ENCODE measurements at regions not wholly inside any gene's neighbourhood (a gene's known extent, or its start where the extent isn't known, plus 50 kb on each side); places are given as distances from the start of the nearest gene placed in this dataset.

- no peaks in the 10 kb centered on the region for H3F3A ChIP-seq (ENCODE audit: insufficient read depth, low read length)
- H3K4me3 ChIP-seq (ENCODE audit: low read length) = no peak overlapping the region
- no peaks in the 10 kb centered on the region for H3K79me2 ChIP-seq (ENCODE audit: low read length)
- H3K36me3 ChIP-seq (replicated peaks; ENCODE audit: insufficient read depth, low read length) = no peaks in the 10 kb centered on the region
- H2AFZ ChIP-seq (ENCODE audit: low read length) = no peak overlapping the region
- no peaks in the 10 kb centered on the region for H3K9me2 ChIP-seq (replicated peaks; ENCODE audit: insufficient read depth, low read length)
- no peak for DNase-seq
- H3K27me3 ChIP-seq (replicated peaks; ENCODE audit: insufficient read depth, low read length) = no peaks in the 10 kb centered on the region
- no peak overlapping the region for H3K9ac ChIP-seq (ENCODE audit: low read length)
- H3K27ac ChIP-seq (ENCODE audit: low read length) = no peak overlapping the region
- no peaks in the 10 kb centered on the region for H3K4me1 ChIP-seq (ENCODE audit: low read length)
- no peaks in the 10 kb centered on the region for H4K20me1 ChIP-seq (ENCODE audit: insufficient read depth, low read length)
- H3K4me2 ChIP-seq (ENCODE audit: low read depth, low read length) = no peak overlapping the region
- TF ChIP-seq EZH2phosphoT487 (IDR thresholded peaks at IDR 0.05; ENCODE audit: low read length) (no peak), CTCF (IDR thresholded peaks at IDR 0.05; ENCODE audit: low read length) (no peak), EZH2 (optimal IDR thresholded peaks at IDR 0.05; ENCODE audit: low read depth, low read length) (no peak)
- H3K9me3 ChIP-seq (replicated peaks; ENCODE audit: insufficient read depth, low read length) = no peaks in the 10 kb centered on the region
These were observed 555.9 kb upstream of the HS6ST1 start for GRCh38 chr2:128874608-128875007.

GRCh38 chr2:128876986-128877983 lies 558.6 kb upstream of the HS6ST1 start:
- Histone ChIP-seq H3K9me2 (replicated peaks; ENCODE audit: insufficient read depth, low read length) (no peaks in the 10 kb centered on the region), H3K9ac (ENCODE audit: low read length) (no peak overlapping the region), H3K36me3 (replicated peaks; ENCODE audit: insufficient read depth, low read length) (no peaks in the 10 kb centered on the region), H4K20me1 (ENCODE audit: insufficient read depth, low read length) (no peaks in the 10 kb centered on the region), H3F3A (ENCODE audit: insufficient read depth, low read length) (no peaks in the 10 kb centered on the region), H3K4me1 (ENCODE audit: low read length) (no peaks in the 10 kb centered on the region), H3K27me3 (replicated peaks; ENCODE audit: insufficient read depth, low read length) (no peaks in the 10 kb centered on the region), H3K9me3 (replicated peaks; ENCODE audit: insufficient read depth, low read length) (no peaks in the 10 kb centered on the region), H2AFZ (ENCODE audit: low read length) (no peak overlapping the region), H3K27ac (ENCODE audit: low read length) (no peak overlapping the region), H3K4me2 (ENCODE audit: low read depth, low read length) (no peak overlapping the region), H3K79me2 (ENCODE audit: low read length) (no peaks in the 10 kb centered on the region), H3K4me3 (ENCODE audit: low read length) (no peak overlapping the region)
- TF ChIP-seq EZH2phosphoT487 (IDR thresholded peaks at IDR 0.05; ENCODE audit: low read length) = no peak
- no peak for TF ChIP-seq EZH2 (optimal IDR thresholded peaks at IDR 0.05; ENCODE audit: low read depth, low read length)
- TF ChIP-seq CTCF (IDR thresholded peaks at IDR 0.05; ENCODE audit: low read length) = no peak
- no peak for DNase-seq

- Histone ChIP-seq H3K9me2 (replicated peaks; ENCODE audit: insufficient read depth, low read length) (no peaks in the 10 kb centered on the region), H2AFZ (ENCODE audit: low read length) (no peak overlapping the region), H3K36me3 (replicated peaks; ENCODE audit: insufficient read depth, low read length) (no peaks in the 10 kb centered on the region), H3K9me3 (replicated peaks; ENCODE audit: insufficient read depth, low read length) (no peaks in the 10 kb centered on the region), H3K79me2 (ENCODE audit: low read length) (no peaks in the 10 kb centered on the region), H4K20me1 (ENCODE audit: insufficient read depth, low read length) (no peaks in the 10 kb centered on the region), H3K9ac (ENCODE audit: low read length) (no peak overlapping the region), H3K4me2 (ENCODE audit: low read depth, low read length) (no peak overlapping the region), H3K27ac (ENCODE audit: low read length) (no peak overlapping the region), H3K4me3 (ENCODE audit: low read length) (no peak overlapping the region), H3F3A (ENCODE audit: insufficient read depth, low read length) (no peaks in the 10 kb centered on the region), H3K27me3 (replicated peaks; ENCODE audit: insufficient read depth, low read length) (no peaks in the 10 kb centered on the region), H3K4me1 (ENCODE audit: low read length) (no peaks in the 10 kb centered on the region)
- no peak for TF ChIP-seq EZH2 (optimal IDR thresholded peaks at IDR 0.05; ENCODE audit: low read depth, low read length)
- no peak for TF ChIP-seq CTCF (IDR thresholded peaks at IDR 0.05; ENCODE audit: low read length)
- no peak for TF ChIP-seq EZH2phosphoT487 (IDR thresholded peaks at IDR 0.05; ENCODE audit: low read length)
- DNase-seq = no peak
These were observed 560.5 kb upstream of the HS6ST1 start for GRCh38 chr2:128879161-128879560.
